ENCODE measurements at regions not wholly inside any gene's neighbourhood (a gene's known extent, or its start where the extent isn't known, plus 50 kb on each side); places are given as distances from the start of the nearest gene placed in this dataset.

DNA sequence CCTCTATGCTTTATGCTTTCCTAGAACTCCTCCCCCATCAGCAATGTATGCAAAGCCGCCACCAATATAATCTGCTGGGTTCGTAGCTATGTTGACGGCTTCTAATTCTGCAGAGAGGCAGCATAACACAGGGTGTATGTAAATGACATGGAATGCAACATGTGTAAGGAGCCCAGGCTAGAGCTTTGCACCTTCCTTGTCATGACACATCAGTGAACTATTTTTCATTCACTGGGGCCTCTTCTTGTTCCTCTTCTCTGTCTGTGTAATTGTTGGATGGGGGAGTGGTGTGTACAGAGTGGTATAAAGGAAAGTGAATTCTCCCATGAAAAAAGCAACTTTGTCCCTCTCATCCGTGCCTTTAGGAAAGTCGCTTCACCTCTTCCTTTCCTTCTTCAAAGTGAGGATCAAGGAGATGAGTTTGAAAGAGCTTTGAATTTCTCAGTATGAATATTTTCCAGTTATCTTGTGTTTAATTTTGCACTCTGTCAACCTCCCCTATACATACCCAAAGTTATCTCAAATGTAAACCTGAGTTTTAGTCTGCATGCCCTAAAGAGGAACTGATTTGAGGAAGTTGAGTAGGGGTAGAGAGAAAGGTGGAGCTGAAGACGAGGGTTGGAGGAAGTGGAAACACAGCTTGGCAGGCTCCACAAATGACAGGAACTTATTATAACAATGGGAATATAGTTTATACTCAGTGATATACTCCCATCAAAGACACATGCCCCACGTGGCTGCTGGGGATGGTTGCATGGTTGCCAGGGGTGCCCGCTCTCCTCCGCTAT lies 74.9 kb upstream of the ARL4C start:
- TF ChIP-seq POLR2AphosphoS5 (IDR thresholded peaks at IDR 0.05) (no peak), POLR2A (IDR thresholded peaks at IDR 0.05) (no peak)
- TF ChIP-seq, protein P1, sequence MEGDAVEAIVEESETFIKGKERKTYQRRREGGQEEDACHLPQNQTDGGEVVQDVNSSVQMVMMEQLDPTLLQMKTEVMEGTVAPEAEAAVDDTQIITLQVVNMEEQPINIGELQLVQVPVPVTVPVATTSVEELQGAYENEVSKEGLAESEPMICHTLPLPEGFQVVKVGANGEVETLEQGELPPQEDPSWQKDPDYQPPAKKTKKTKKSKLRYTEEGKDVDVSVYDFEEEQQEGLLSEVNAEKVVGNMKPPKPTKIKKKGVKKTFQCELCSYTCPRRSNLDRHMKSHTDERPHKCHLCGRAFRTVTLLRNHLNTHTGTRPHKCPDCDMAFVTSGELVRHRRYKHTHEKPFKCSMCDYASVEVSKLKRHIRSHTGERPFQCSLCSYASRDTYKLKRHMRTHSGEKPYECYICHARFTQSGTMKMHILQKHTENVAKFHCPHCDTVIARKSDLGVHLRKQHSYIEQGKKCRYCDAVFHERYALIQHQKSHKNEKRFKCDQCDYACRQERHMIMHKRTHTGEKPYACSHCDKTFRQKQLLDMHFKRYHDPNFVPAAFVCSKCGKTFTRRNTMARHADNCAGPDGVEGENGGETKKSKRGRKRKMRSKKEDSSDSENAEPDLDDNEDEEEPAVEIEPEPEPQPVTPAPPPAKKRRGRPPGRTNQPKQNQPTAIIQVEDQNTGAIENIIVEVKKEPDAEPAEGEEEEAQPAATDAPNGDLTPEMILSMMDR (IDR thresholded peaks at IDR 0.05): no peak

Measured in transverse colon (tissue), 4 donors.